ENCODE measurements at regions not wholly inside any gene's neighbourhood (a gene's known extent, or its start where the extent isn't known, plus 50 kb on each side); places are given as distances from the start of the nearest gene placed in this dataset.

DNA sequence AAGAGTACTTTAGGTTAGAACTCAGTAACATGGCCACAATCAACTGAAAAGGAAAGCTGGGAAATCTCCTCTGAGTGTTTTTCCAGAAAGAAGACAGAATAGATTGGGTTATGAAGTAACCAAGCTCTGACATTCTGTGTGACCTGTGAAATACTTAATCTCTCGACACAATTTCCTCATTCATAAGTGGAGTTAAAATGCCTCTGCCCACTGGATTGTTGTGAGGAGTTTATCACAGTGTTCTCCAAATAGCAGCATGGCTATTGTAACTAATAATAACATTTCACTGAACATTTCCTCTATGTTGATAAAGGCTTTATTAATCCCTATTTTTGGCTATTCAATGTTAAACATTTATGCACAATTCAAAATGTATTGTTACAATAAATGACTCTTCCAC lies 311.0 kb downstream of the GABRB2 start:
- TF ChIP-seq GATA2 (IDR thresholded peaks at IDR 0.05; ENCODE audit: low read depth, low read length) (no peak), GATA3 (IDR thresholded peaks at IDR 0.05; ENCODE audit: low read depth, low read length) (no peak)

- TF ChIP-seq GATA3 (IDR thresholded peaks at IDR 0.05; ENCODE audit: low read depth, low read length) (no peak), GATA2 (IDR thresholded peaks at IDR 0.05; ENCODE audit: low read depth, low read length) (no peak)
Measured at GRCh38 chr5:161233553-161233952, 313.0 kb downstream of the GABRB2 start.

- TF ChIP-seq GATA3 (IDR thresholded peaks at IDR 0.05; ENCODE audit: low read depth, low read length), result no peak
- TF ChIP-seq GATA2 (IDR thresholded peaks at IDR 0.05; ENCODE audit: low read depth, low read length), result no peak
Measured at GRCh38 chr5:161230221-161230620, 316.3 kb downstream of the GABRB2 start.

- TF ChIP-seq GATA3 (IDR thresholded peaks at IDR 0.05; ENCODE audit: low read depth, low read length) (no peak), GATA2 (IDR thresholded peaks at IDR 0.05; ENCODE audit: low read depth, low read length) (no peak)
Measured at GRCh38 chr5:161219816-161220215, 326.7 kb downstream of the GABRB2 start.

GRCh38 chr5:161216877-161217276 lies 329.6 kb downstream of the GABRB2 start:
- no peak for TF ChIP-seq GATA2 (IDR thresholded peaks at IDR 0.05; ENCODE audit: low read depth, low read length)
- TF ChIP-seq GATA3 (IDR thresholded peaks at IDR 0.05; ENCODE audit: low read depth, low read length), result no peak

DNA sequence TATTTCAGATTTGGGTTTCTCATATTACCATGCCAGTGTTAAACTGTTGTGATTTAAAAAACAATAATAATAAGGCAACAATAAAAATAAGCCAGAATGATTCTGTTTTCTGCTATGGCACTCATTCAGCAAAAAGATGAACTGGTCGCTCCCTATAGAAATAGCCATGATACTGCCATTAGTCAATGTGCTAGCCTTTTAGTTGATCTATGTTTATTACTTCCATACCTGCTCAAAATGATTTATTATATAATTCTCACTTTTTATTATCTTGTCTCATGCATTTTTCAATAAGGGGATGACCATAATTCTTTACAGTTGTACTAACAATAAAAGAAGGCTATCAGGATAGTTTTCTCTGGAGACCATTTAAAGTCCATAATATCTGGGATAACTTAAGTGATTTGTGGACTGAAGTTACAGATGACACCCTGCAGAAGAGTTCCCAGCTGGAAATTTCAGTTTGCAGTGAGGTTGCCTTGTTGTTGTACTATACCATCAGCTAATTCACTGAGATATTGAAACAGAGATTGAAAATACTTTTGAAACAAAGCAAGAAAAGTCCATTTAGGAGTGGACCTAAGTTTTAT lies 334.3 kb downstream of the GABRB2 start:
- TF ChIP-seq GATA3 (IDR thresholded peaks at IDR 0.05; ENCODE audit: low read depth, low read length), result no peak
- TF ChIP-seq GATA2 (IDR thresholded peaks at IDR 0.05; ENCODE audit: low read depth, low read length), result no peak

DNA sequence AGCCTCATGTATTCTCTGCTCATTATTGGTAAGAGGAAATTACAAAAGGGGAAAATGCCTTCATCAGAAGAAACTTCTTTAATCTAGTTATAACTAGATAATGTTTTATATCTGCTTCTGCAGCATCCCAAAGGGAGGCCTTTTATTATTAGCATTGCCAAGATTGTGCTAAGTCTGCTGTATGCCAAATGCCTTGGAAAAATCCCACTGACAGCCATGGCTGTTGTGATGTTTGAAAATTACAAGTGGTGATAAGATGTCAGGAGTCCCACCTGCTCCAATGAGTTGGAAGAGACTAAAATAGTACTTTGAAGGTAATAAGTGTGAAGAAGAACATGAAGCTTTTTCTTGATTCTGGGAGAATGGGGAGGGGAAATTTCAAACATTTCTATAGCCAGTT lies 345.0 kb downstream of the GABRB2 start:
- no peak for TF ChIP-seq GATA3 (IDR thresholded peaks at IDR 0.05; ENCODE audit: low read depth, low read length)
- TF ChIP-seq GATA2 (IDR thresholded peaks at IDR 0.05; ENCODE audit: low read depth, low read length), result no peak

GRCh38 chr5:161190778-161191177 lies 338.8 kb upstream of the ATP10B start:
- TF ChIP-seq GATA2 (IDR thresholded peaks at IDR 0.05; ENCODE audit: low read depth, low read length), result no peak
- TF ChIP-seq GATA3 (IDR thresholded peaks at IDR 0.05; ENCODE audit: low read depth, low read length), result no peak

DNA sequence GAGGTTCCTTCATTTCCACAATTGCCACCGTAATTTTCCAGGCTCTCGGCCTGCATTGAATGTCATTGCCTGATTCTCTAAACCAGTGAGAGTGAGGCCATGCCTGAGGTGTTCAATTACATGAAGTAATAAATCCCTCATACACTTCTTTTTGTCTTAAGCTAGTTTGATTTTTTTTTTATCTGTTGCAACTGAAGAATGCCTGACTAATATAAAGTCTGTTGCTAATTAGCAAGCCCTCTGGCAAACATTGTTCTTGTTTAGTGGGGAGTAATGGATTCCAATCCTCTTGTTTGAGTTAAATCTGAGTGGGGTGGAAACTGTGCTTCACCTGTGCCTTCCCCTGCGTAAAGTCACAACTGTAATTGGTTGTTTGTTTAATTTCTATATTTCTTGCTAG lies 338.1 kb upstream of the ATP10B start:
- TF ChIP-seq GATA3 (IDR thresholded peaks at IDR 0.05; ENCODE audit: low read depth, low read length), result no peak
- TF ChIP-seq GATA2 (IDR thresholded peaks at IDR 0.05; ENCODE audit: low read depth, low read length), result no peak

DNA sequence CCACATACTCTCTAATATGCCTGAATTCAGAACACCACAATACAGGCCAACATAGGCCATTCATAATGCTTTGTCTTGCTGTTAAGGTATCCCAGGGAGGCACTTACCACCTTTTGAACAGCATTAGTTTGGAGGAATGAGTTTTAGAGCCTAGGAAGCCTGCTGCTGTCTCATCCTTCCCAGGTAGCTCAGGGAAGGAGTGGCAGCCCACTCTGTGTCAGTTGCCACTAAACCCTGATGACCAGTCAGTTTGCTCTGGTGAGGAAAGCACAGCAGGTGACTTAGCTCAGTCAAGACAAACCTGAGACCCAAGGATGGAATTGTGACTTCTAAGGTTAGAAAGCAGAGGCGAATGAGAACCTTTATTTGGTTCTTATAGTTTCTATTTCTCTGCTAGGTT lies 337.4 kb upstream of the ATP10B start:
- TF ChIP-seq GATA3 (IDR thresholded peaks at IDR 0.05; ENCODE audit: low read depth, low read length) (no peak), GATA2 (IDR thresholded peaks at IDR 0.05; ENCODE audit: low read depth, low read length) (no peak)

- TF ChIP-seq GATA3 (IDR thresholded peaks at IDR 0.05; ENCODE audit: low read depth, low read length) (no peak), GATA2 (IDR thresholded peaks at IDR 0.05; ENCODE audit: low read depth, low read length) (no peak)
Measured at GRCh38 chr5:161183559-161183958, 331.5 kb upstream of the ATP10B start.

GRCh38 chr5:161176221-161176620 lies 324.2 kb upstream of the ATP10B start:
- TF ChIP-seq GATA3 (IDR thresholded peaks at IDR 0.05; ENCODE audit: low read depth, low read length) (no peak), GATA2 (IDR thresholded peaks at IDR 0.05; ENCODE audit: low read depth, low read length) (no peak)

- no peak for TF ChIP-seq GATA3 (IDR thresholded peaks at IDR 0.05; ENCODE audit: low read depth, low read length)
- no peak for TF ChIP-seq GATA2 (IDR thresholded peaks at IDR 0.05; ENCODE audit: low read depth, low read length)
Measured at GRCh38 chr5:161169776-161170175, 317.8 kb upstream of the ATP10B start.

DNA sequence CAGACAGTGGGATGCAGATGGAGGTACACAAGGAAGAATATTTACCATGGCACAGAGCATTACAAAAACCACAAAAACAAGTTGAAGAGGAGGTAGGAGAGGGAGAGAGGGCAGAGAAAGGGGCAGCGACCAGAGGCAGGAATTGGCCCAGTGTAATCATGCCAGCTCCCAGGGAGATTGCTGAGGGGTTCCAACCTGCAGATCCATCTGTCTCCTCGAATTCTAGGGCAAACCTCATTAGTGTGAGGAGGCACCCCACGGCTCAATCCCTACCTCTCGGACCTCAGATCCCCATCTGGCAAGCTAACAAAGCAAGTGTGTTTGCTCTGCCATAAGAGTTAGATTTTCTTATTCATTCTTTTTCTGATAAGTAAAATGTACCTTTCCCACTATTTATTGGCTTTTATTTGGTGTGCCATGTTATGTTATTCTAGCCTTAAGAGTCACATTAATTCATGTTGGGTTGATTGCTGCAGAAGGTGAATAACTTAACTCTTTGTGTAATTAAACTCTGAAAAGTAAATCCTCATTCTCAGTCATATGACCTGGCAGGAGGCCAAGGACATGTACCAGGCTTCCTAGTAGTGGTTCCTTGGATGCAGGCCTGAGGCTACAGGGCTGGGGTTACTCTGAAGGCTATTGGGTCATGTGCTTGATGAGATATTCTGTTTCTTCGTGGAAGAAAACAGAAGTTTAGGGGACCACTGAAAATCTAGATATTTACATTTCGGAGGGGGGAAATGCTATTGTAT lies 315.2 kb upstream of the ATP10B start:
- TF ChIP-seq GATA2 (IDR thresholded peaks at IDR 0.05; ENCODE audit: low read depth, low read length) (no peak), GATA3 (IDR thresholded peaks at IDR 0.05; ENCODE audit: low read depth, low read length) (no peak)

GRCh38 chr5:161165998-161166660 lies 314.1 kb upstream of the ATP10B start:
- TF ChIP-seq GATA3 (IDR thresholded peaks at IDR 0.05; ENCODE audit: low read depth, low read length) (no peak), GATA2 (IDR thresholded peaks at IDR 0.05; ENCODE audit: low read depth, low read length) (no peak)

Measured in SH-SY5Y (cell line).